ENCODE measurements at regions not wholly inside any gene's neighbourhood (a gene's known extent, or its start where the extent isn't known, plus 50 kb on each side); places are given as distances from the start of the nearest gene placed in this dataset.
"Not testable (repeated sequence)": the region's sequence is repeated elsewhere in the genome, so short reads cannot be mapped to it uniquely, and the experiment has no call there.

DNA sequence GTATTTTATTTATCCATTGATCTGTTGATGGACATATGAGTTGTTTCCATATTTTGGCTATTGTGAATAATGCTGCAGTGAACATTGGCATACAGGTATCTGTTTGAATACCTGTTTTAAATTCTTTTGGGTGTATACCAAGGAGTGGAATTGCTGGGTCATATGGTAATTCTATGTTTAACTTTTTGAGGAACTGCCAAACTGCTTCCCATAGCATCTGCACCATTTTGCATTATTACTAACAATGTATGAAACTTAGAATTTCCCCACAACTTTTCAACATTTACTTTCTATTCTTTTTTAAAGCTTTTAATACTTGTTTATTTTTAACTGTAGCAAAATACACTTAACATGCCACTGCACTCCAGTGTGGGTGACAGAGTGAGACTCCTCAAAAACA lies 57.0 kb upstream of the MSN start:
- DNase-seq: no peak

DNA sequence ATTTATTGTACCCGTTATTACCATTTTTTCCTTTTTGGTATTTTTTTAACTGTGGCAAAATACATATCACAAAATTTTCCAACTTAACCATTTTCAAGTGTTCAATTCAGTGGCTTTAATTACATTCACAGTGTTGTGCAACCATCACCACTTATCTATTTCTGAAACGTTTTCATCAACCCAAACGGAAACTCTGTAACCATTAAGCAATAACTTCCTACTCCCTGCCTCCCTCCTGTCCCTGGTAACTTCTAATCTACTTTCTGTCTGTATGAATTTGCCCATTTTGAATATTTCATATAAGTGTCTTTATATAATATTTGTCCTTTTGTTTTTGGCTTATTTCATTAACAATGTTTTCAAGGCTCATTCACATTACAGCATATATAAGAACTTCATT lies 57.4 kb upstream of the MSN start:
- no peak for DNase-seq

DNA sequence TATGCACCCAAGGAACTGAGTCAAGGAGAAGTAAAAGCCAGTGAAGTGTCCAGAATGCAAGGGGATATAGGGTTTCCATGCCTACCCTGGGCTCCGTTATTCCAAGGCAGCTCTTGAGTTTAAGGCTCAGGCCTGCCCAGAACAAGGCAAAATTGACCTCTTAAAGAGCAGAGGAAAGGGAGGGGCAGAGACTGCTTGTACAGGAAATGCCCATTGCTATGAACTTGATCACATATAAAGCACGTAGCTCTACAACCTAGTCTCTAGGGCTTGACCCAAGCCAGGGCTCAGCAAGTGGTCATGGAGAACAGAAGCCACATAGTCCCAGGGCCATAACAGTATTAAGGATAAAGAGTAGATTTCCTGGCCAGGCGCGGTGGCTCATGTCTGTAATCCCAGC lies 58.2 kb upstream of the MSN start:
- DNase-seq: no peak

DNA sequence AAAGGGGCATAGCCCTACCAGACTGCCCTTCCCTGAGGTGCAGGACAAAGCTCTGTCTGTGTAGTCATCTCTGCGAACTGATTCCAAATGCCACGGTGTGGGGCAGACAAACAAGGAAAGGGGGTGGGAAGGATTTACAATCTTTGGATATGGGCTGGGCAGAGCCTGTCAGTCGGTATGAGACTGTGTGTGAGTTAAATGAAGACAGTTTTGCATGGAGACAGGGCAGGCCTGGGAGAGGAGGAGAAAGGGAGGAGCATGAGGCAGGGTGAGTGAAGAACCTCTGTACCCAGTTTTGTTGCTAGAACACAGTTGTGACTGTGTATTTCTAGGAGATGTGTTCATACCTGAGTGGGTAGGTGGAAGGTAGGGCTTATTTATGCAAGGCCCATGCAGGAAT lies 59.4 kb upstream of the MSN start:
- no peak for DNase-seq

DNA sequence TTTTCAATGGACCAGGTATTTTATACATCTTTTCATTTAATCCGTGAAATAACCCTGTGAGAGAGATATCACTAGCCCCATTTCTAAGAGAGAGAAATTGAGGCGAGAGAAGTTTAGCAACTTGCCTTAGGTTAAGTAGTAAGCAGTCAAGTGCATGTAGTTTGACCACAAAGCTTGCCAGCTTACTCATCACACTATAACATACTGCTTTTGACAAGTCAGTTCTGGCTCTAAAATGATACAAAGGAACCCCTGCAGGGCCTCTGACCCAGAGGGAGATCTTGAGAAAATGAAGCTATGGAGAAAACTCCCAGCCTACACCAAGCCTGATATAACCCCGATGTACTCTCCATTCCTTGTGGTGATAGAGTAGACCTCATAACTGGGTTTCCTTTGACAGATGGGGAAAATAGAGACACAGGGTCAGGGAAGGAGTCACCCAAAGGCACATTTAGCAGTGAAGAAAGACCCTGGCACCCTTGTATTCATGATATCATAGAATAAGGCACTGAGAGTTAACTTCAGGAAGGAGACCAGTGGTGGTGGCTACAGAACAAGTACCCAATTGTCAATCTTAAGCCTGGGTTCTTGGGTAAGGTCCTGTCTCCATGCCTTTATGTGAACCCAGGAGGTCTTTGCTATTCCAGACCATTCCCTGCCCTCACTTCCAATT lies 60.2 kb upstream of the MSN start:
- no peak for DNase-seq

DNA sequence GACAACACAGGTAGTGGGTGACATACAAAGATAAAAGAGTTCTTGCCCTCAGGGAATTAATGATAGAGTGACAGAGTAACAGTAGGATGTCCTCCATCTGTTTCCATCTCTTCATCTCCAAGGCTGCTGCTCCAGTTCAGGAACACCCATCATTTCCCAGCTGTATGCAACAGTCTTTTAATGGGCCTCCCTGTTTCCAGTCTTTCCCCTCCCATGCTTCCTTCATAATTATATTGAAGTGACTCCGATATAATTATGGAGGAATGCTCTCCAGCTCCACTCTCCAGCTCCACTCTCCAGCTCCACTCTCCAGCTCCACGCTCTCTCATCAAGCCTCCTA lies 65.3 kb upstream of the MSN start:
- DNase-seq: no peak

DNA sequence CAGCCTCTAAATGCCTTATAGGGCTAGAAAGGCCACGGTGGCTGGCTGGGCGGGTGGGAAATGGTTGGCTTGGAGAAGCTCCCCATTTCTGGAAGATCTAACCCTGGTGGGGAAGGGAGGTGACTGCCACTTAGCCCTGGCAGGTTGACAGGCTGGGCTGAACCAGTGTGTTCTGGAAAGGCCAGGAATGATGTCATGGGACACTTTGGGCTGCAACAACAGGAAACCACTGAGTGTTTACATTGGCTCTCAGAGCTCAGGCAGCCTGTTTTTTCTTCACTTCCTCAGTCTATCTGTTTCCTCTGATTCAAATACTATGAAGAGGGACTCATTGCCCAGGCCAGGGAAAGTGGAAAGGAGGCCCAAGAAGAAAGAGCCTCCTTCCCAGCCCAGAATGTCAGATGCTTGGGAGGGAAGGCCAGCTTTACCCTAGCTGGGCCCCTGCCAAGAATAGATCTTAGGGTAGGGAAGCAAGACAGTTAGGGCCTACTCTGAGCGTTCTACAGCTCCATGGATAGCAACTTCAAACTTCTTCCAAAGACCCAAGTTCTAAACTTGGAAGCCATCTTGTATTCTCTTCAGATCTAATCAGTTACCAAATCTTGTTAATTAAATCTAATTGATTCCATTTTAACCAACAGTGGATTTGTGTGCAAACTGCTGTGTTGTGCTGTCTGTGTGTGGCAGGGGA lies 65.8 kb upstream of the MSN start:
- DNase-seq: peak; percentile 60

DNA sequence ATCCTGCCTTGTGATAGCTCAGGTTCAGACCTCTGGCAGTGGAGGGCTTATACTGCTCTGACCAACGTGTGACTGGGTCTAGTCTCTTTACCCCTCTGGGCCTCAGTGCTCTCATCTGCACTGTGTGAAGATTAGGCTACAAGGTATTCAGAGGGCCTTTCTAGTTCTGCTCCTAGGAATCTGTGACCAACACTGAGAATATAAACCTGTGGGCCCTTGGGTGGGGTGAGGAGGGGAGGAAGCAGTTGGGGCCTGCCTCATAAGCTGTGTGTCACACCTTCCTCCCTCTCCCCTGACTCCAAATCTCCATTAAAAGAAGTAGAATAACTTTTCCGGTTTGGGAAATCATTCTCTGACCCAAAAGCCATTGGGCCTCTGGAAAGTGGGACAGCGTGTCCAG lies 66.3 kb upstream of the MSN start:
- DNase-seq: no peak

DNA sequence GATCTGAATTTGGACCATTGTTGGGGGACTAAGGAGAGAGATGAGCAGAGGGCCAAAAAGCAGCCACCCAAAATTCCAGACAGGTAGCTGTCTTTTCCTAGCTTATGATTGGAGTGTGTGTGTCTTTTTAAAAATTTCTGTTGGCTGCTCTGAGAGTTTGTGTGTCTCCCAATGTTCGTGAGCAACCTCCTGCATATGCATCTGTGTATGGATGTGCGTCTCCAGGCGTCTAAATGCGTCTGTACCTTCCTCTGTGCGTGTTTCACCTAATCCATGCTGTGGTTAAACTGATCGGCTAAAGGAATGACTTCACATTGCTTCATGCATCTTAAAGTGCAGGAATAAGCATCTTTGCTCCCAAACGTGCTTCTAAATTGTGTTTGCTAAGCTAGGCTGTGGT lies 65.5 kb upstream of the LAS1L start:
- no peak for DNase-seq

DNA sequence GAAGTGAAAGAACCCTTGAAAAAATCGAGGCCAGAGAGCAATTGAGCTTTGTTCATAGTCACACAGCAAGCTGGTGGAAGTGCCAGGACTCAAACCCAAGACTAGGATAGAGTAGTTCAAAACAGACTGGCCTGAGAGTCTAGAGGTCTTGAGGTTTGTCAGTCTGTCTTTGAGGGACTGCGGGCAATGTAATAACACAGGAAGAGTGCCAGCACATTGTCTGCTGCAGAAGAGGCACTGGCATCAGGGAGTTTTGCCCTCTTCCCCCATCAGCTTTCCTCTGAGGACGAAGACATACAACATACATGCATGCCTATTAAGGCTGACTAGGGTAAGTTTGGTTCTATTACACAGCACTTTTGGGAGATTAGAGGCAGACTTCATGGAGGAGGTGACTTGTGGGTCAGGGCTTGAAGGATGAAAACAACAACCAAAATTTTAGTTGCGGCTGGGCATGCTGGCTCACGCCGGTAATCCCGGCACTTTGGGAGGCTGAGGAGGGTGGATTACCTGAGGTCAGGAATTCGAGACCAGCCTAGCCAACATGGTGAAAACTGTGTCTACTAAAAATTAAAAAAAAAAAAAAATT lies 64.1 kb upstream of the LAS1L start:
- no peak for DNase-seq

DNA sequence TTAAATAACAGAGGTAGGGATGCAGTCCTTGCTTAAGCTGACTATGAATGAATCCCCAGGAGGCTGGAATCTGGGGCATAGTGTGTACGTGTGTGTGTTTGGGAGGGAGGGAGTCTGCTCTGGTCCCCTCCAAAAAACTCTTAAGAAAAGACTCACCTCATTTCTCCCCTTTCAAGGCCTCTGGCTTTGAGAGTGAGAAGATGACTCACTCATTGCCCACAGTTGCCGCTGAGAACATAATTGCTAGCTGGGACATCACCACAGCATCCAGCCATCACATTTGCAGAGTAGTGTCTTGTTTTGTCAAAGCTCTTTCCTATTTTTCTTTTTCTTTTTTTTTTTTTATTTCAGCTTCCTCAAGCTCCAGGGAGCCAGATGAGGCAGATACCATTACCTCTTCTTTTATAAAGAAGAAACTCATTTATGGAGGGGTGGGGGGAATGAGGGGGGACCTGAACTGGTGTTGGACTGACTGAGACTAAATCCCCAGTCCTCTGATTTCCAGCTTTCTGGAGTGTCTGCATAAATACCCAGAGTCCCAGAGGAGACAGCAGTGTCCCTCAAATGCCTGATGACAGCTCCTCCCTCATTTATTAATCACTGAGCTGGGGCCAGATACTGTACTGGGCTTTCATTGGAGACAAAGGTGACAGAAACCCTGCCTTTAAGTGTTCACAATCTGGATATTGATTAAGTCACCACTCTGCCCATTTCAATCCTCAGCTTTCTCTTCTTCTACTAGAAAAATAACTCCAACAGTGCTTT lies 61.9 kb upstream of the LAS1L start:
- DNase-seq: no peak

DNA sequence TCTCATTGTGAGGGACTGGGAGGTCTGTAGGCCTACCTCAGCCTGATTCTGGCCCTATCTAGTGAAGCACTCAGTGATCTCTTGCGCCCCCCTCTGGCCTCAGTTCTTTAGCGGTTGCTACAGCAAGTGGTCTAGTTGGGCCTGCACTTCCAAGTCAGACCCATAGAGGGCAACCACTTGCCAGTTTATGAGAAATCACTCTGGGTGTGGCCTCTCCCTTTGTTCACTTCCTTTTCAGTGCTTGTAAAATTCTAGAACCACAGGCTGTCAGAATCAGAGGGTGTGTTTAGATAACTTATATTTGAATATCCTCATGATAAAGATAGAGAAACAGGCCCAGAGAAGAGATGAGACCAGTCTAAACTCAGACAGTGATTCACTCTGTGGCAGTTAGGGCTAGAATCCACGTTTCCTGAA lies 60.9 kb upstream of the LAS1L start:
- peak; percentile 86 for DNase-seq

DNA sequence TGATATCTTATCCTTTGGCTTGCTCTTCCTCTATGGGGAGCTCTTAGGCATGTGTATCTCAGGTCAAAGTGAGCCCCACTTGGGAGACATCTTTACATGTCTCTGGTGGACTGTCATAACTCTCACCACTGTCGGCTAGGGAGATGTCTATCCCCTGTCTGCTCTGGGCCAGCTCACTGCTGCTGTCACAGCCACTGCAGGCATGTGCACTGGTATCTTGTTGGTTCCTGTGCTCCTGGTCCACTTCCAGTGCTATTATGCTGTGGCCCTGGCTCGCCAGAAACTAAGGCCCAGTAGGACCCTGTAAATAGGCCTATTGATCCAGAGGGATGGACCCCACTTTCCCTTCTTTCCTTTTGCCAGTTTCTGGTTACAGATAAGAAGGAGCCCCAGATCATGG lies 56.6 kb upstream of the LAS1L start:
- no peak for DNase-seq

DNA sequence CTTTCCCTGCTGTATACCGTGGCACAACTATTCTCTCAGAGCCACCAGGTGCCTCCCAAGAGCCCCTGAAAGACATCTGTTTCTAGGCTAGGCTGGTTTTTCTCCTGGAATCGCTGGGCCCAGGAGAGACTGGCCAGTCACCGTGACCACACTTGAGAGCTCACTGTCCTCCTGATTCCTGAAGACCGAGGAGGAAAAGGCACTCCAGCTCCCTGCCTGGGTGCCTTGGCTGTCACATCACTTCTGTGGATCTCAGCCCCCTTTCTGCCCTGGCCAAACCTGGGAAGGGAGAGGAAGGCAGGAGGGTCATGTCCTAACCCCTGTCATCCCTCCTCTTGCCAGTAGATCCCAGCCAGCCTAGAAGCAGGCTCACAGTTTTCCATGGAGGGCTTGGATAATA lies 54.7 kb upstream of the LAS1L start:
- no peak for DNase-seq

DNA sequence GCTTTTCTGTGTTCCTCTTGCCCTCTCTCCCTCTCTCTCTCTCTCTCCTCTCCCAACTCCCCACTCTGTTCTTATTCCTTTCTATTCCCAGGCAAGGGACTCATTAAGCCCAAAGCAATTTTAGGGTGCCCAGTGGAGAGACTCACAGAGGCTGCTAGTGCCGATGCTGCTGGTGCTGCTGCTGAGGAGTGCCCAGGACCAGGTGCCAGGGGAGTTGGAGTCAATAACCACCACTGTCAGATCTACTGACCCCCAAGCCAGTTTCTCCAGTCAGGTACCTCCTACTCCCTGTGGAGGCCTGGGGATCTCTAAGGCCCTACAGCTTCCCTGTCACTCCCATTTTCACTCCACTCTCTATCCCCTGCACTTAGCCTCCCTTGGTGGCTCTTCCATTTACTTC lies 54.2 kb upstream of the LAS1L start:
- DNase-seq: no peak

DNA sequence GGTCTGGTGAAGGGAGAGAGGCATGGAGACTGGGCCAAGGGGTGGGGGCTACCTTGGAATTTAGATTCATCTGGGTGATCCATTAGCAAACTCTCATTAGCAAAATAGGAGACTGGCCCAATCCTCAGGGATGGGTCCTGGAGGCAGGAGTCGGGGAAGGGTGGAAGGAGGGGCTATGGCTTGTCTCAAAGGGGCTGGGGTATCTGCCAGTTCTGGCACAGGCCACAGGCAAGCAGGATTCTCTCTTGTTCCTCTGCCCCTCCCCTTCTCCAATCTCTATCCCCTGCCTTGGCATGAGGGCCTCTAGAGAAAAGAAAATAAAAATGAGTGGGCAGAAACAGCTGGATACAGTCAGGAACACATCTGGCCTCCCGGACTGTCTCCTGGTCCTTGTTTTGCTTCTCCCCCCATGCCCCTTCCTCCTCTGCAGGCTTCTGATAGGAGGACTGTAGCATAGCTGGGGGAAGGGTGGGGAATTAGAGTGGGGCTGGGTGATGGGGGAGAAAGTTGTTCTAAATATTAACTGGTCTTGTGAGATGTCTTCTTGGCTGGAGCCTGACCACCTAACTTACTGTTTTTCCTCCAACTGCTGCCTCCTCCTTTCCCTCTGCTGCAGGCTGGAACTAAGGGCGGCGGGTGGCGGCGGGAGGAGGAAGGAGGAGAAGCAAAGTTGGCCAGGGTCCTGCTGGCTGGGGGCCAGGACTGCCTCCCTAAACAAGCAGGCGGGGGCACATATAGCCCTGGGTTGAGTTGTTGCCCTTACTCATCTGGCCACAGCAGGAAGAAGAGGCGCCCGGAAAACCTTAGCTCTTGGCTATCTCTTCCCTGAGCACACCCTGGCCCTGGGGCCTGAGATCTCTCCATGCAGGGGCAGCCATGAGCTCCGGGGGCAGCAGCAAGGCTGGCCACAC lies 53.3 kb upstream of the LAS1L start:
- peak; percentile 81 for DNase-seq

DNA sequence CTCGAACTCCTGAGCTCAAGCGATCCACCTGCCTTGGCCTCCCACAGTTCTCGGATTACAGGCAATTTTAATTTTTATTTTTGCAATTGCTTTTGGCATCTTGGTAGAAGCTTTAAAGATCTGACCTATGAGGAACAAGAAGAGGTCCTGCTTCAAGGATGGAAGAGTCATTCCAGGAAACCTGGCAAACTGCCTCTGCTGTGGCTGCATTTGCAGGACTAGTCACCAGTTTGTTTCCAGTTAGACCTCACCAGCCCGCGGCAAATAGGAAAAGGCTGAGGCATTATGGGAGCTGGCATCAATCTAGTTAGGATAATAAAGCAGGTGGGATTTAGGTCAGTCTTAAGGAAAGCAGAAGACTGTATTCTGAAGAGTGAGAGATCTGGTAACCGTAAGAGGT lies 51.9 kb upstream of the LAS1L start:
- DNase-seq: no peak

DNA sequence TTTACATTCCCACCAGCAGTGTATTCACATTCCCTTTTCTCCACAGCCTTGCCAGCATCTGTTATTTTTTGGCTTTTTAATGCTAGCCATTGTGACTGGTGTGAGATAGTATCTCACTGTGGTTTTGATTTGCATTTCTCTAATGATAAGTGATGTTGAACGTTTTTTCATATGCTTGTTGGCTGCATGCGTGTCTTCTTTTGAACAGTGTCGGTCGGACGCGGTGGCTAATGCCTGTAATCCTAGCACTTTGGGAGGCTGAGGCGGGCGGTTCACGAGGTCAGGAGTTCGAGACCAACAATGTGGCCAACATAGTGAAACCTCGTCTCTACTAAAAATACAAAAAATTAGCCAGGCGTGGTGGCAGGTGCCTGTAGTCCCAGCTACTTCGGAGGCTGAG lies 50.6 kb upstream of the LAS1L start:
- not testable (repeated sequence) for DNase-seq

All from right forelimb (tissue), 1 donor.